T-helper 2 cell (primary cell): ENCODE measurements at regions not wholly inside any gene's neighbourhood (a gene's known extent, or its start where the extent isn't known, plus 50 kb on each side); places are given as distances from the start of the nearest gene placed in this dataset.

ENCODE experiments used
- DNase-seq, 5 experiments: peaks; one replicate each; pipeline versions ENCODE4 v3.0.0 to v3.0.0-alpha.2; 2012 to 2022

- no peak for DNase-seq
These were observed 308.3 kb upstream of the SHH start for GRCh38 chr7:156120552-156120951.

GRCh38 chr7:156119771-156120170, 307.5 kb upstream of the SHH start:
- DNase-seq: no peak

GRCh38 chr7:156118248-156118645, 306.0 kb upstream of the SHH start:
- no peak for DNase-seq

GRCh38 chr7:156117542-156118247, 305.4 kb upstream of the SHH start:
- DNase-seq: no peak

DNA sequence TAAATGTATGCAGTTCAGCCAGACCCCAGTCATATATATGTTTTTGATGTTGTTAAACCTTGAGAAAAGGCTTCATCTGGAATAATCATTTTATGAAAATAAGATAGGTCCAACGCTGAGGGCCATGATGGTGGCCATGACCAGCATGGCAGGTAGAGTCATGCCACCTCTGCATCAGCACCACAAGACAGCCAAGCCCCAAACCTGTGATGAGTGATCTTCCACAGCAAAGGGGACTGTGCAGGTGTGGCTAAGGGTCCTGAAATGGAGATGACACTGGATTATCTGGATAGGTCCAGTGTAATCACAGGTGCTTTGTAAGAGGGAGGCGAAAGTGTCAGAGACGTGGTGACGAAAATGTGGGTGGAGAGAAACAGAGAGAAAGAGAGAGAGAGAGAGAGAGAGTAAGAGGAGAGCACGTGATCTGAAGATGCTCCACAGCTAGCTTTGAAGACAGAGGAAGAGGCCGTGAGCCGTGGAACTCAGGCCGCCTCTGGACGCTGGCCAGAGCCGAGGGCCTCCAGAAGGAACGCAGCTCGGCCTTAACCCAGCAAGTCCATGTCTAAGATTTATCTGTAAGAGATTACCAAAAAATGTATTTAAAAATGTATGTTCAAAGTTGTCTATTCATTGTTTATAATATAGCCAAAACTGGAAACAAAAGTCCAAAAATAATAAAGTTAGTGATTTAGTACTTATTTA, 304.4 kb upstream of the SHH start:
- DNase-seq: no peak

- DNase-seq: no peak
These were observed 303.3 kb upstream of the SHH start for GRCh38 chr7:156115582-156115981.

DNA sequence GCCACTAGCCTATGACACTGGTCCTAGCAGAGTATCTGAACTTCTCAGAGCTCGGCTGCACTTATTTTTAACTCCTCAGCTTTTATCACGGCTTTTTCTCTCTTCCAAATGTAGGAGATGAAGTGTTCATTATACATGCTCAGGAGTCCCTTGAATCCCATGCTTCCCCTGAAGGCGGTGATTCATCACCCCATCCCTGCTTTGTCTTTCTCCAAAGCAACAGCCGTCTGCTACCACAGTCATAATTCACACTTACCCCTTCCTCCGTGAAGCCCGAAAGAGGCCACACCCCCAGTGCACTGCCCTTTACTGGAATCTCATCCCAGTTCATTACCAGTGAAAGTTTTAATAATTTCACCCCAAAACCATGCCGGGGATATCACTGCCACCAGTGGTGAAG, 301.5 kb upstream of the SHH start:
- no peak for DNase-seq

- no peak for DNase-seq
These were observed 297.7 kb upstream of the SHH start for GRCh38 chr7:156109988-156110387.

GRCh38 chr7:156109076-156109475, 296.8 kb upstream of the SHH start:
- no peak for DNase-seq

DNA sequence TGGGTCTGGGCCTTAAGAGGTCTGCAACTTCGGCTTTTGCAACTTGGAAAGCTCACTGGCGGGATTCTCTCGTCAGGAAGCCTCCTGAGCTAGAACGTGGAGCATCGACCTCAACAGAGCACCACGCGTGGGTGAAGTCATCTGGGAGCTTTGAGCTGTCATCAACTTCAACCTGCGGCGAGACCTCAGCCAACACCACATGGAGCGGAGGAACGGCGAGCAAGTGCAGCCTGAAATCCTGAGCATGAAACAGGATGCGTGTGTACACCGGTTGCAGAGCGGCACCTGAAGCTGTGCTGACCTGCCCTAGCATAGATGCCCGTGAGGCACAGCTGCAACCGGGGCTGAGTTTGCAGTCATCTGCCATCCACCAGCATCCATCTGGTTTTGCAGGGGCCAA, 295.7 kb upstream of the SHH start:
- DNase-seq: no peak

DNA sequence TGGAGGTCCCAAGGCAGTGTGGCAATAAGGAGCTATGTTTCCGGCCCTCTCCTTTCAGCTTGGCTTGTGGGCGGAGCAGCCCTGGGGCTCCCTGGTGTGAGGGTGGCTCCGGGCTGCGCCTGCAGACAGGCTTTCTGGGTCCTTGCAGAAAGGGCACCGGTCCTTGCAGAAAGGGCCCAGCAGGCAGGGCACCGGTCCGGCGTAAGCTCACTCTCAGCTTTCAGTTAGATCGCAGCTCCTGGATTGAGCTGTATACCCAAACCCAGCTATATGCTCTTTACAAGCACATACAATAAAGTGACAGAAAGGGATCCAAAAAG, 293.8 kb upstream of the SHH start:
- no peak for DNase-seq

DNA sequence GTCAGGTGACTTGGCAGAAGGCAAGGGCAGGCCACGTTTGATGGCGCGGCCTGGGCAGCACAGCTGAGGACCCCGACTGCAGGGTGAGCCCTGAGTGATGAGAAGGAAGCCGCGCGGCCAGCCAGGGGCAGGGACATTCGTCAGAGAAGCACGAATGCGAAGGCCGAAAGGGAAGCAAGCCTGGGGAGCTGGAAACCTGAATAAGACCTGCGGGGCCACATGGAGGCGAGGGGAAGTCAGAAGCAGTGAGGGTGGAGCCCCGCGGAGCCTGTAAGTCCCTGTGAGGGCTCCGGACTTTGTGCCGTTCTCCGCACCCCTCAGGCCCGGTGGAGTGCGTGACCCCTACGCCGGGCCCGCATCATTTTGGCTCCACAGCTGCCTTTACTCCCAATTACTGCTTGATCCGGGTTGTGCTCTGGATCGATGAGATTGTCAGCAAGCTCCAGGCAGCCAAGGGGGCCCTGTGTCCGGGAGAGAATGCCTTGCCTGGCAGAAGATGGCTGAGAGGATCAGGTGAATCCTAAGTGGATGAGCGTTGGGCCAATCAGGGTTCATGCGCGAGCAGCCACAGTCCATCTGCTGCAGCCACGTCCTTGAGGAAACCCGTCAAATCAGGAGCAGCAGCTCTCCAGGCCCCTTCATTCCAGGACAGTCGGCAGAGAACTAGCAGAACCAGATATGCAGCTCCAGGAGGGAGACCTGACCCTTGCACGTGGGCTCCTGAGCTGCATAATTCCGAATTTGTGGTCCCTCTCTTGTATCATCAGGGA, 293.3 kb upstream of the SHH start:
- DNase-seq: no peak

DNA sequence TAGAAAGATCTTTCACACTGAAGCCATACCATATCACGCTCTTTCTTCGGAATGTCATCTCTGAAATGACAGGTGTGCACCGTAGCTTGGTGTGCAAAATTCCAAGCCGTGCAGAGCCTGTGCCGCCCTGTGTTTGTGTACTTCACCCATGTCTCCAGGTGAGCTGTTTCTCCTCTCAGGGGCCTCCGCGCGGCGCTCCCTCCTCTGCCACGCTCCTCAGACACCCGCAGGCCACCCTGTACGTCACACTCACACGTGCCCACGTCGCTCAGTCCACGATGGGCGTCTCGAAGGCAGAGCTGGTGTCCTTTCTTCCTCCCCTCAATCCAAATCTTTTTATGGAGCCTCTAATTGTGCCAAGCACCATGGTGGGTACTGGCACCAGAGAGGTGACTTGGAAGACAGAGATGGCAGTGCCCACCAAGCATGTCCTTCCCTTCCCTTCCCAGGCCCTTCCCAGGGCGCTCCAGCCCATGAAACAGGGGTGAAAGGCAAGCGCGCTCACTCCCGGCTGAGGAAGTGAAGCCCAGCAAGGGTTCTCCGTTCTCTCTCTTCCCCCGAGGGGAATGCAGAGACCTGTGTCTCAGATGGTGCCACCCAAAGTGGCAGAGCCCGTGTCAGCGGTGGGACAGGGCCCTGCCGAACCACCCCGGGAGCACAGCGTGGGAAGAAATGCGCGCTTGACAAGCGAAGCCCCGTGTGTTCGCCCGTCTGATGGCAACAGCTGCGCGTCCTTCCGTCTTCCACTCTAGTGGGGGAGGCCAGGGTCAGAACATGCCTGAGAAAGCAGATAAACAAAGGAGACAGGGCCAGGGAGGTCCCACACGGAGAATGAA, 292.5 kb upstream of the SHH start:
- DNase-seq: no peak

GRCh38 chr7:156102267-156102666, 290.0 kb upstream of the SHH start:
- no peak for DNase-seq

GRCh38 chr7:156101355-156101754, 289.1 kb upstream of the SHH start:
- no peak for DNase-seq

- no peak for DNase-seq
These were observed 287.8 kb upstream of the SHH start for GRCh38 chr7:156100086-156100485.

DNA sequence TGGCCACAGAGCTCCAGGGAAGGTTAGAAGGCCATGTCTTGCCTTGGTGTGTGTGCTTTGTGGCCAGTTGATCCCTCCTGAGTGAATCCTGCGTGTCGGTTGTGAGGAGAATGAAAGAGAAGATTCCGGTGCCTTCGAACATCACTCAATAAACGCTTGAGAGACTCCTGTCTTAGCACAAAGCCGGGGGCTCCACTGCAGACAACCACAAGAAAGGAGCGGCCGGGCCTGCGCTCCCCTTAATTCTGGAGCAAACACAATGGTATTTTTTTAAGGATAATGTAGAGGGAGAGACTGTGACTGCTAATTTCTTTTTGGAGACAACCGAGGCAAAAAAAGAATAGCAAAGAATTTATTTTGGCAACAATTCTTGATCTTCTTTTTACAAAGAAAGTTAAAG, 286.8 kb upstream of the SHH start:
- no peak for DNase-seq

DNA sequence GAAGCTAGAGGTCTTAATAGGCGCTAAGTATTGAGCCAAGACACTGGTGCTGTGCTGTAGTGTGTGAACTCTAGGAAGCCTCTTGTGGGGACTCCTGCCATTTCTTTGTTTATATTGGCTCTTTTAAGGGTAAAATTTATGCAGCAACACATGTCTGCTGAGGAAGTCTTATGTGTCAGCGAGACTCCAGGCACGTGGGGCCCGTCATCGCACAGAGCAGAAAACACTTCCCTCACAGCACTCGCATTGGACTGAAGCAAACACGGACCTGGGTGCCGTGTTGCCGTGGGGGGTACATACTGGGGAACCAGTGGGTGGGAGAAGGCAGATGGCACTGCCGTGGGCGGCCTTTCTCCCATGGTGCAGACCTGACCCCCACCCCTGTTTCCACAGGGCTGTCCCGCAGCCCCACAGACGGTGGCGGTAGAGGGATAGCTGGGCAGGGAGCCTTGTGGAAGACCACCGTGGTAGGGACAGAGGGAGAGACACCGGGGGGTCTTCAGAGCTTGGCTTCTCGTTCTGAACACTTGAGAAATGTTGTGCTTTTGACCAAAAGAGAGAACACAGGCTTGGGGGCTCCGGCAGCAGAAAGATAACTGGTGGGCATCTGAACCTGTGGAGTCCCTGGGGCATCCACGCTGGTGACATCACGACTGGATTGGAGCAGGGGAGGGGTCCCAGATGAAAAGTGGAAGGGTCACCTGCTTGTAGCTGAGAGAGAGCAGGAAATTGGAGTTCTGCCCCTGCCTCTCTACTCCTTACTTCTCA, 284.7 kb upstream of the SHH start:
- no peak for DNase-seq

DNA sequence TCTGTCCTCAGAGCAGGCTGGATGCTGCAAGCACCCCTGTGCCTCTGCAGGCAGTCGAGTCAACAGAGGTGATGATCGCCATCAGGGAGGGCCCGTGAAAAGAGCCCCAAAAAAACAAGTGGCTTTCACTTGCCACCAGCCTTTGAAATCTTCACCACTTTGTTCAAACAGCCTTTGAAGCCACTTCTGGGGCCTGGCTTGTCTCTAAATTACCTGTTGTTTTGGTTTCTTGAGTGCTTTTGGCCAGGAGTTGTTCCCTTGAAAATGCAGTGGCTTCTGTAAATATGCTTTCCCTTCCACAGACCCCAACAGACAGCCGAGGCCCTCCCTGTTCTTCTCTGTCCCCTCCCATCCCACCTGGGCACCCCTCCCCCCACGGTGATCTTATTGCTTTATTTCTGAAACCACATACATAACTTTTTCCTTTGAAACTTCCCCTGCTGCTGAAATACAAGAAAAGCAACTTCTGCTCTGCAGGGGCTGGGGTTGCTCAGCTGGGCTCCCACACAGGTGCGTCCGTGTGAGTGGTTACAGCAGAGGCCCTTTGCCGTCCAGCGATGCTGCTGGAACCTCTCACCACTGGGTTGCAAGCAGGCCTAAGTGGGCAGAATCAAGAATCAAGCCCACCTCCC, 283.8 kb upstream of the SHH start:
- no peak for DNase-seq

DNA sequence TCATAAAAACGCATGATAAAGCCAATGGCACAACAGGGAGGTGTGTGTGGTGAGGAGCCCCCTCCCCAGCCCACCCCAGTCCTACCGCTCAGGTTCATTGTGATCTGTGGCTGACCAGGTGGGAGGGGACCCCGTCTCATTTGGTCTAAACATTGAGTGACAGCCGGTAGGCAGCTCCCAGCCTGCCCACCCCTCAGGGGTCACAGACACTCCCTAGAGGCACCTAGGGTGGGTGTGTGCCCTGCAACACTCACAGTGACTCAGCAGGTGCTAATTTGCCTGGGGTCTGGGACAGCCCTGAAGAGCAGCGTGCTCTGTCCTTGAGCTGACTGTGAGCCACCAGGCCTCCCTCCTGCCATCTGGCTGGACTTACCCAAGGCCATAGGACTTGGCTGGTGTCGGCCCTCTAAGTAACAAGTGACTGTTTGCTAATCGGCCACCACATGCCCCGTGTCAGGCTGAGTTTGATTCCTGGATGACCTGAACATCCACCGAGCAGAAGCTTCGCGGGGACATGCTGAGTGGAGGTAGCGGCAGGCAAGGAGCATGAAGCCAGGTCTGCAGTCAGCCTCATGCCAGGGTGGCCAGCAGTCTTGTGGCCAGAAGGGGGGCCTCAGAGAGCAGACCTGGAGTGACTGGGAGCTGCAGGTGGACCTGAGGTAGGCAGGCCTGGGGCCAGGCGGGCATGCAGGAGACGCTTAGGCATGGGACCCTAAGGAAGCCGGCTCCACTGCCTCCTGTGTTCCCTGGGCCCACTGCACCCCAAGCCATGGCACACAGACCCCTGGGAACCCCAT, 282.3 kb upstream of the SHH start:
- DNase-seq: no peak

DNA sequence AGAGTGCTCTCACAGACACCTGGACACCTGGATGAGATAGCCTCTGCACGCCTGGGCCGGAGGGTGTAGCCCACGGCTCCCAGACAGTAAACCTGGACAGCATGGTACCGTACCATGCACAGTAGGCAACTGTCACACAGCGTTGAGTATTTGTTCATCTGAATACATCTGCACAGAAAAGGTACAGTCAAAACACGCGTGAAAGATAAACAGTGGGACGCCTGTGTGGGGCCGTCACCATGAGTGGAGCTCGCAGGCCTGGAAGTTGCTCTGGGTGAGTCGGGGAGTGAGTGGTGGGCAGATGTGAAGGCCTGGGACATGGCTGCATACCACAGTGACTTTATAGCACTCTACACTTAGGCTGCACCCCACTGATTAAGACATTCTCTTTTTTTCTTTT, 280.0 kb upstream of the SHH start:
- DNase-seq: no peak
